Neural cell (in vitro differentiated cells): ENCODE measurements at regions not wholly inside any gene's neighbourhood (a gene's known extent, or its start where the extent isn't known, plus 50 kb on each side); places are given as distances from the start of the nearest gene placed in this dataset.
"Not testable (repeated sequence)": the region's sequence is repeated elsewhere in the genome, so short reads cannot be mapped to it uniquely, and the experiment has no call there.

Experiments used
- H2AFZ ChIP-seq: fragments of 200-600, 300-800 bp; sonication (generic), shearing (Covaris generic); 2 replicates; pipeline ENCODE4 v1.6.0; 2014; ENCODE audit warnings: low read depth, mild to moderate bottlenecking, antibody characterized with exemption, low read length, moderate library complexity
- H3F3A ChIP-seq: fragments of 200-600 bp; shearing (Covaris generic); 2 replicates; pipeline ENCODE4 v1.6.1; 2016; ENCODE audit warnings: mild to moderate bottlenecking, moderate library complexity, mixed read lengths, antibody characterized with exemption, low read length; ENCODE audit not compliant: insufficient read depth, poor library complexity, severe bottlenecking
- H3K27ac ChIP-seq: fragments of 200-600, 300-800 bp; sonication (generic), shearing (Covaris generic); 2 replicates; pipeline ENCODE4 v1.5.1; 2014; ENCODE audit warnings: mild to moderate bottlenecking, low read length, moderate library complexity
- H3K27me3 ChIP-seq: fragments of 300-800, 200-600 bp; sonication (generic), shearing (Covaris generic); 2 replicates; pipeline ENCODE4 v1.6.0; 2014; ENCODE audit warnings: mild to moderate bottlenecking, low read depth, low read length, moderate library complexity; ENCODE audit not compliant: insufficient read depth
- H3K36me3 ChIP-seq: fragments of 300-800, 200-600 bp; sonication (generic), shearing (Covaris generic); 2 replicates; pipeline ENCODE4 v1.5.1; 2014; ENCODE audit warnings: mild to moderate bottlenecking, antibody characterized with exemption, low read length, moderate library complexity; ENCODE audit not compliant: insufficient read depth
- H3K4me2 ChIP-seq: fragments of 300-800, 200-600 bp; sonication (generic), shearing (Covaris generic); 2 replicates; pipeline ENCODE4 v1.6.0; 2014; ENCODE audit warnings: mild to moderate bottlenecking, low read length
- H3K4me3 ChIP-seq: fragments of 300-800, 200-600 bp; sonication (generic), shearing (Covaris generic); 2 replicates; pipeline ENCODE4 v1.5.1; 2014; ENCODE audit warnings: mild to moderate bottlenecking, low read length, moderate library complexity
- H3K79me2 ChIP-seq: fragments of 200-600 bp; shearing (Covaris generic); replicated peaks from 2 replicates; pipeline ENCODE4 v1.6.0; 2014; ENCODE audit warnings: mild to moderate bottlenecking, low read length, moderate library complexity; ENCODE audit not compliant: insufficient read depth
- H3K9ac ChIP-seq: fragments of 300-800, 200-600 bp; sonication (generic), shearing (Covaris generic); 2 replicates; pipeline ENCODE4 v1.6.1; 2016; ENCODE audit warnings: mild to moderate bottlenecking, low read length, mixed read lengths
- H3K9me2 ChIP-seq: fragments of 200-600 bp; shearing (Covaris generic); 2 replicates; pipeline ENCODE4 v1.6.1; 2016; ENCODE audit warnings: mild to moderate bottlenecking, low read length, mixed read lengths; ENCODE audit not compliant: insufficient read depth
- H3K9me3 ChIP-seq: fragments of 200-600, 300-800 bp; sonication (generic), shearing (Covaris generic); 2 replicates; pipeline ENCODE4 v1.6.1; 2016; ENCODE audit warnings: mild to moderate bottlenecking, mixed run types, low read length, moderate library complexity, mixed read lengths
- H4K20me1 ChIP-seq: fragments of 200-600 bp; shearing (Covaris generic); 2 replicates; pipeline ENCODE4 v1.6.1; 2016; ENCODE audit warnings: mild to moderate bottlenecking, mixed run types; ENCODE audit not compliant: insufficient read depth
- EP300 ChIP-seq: fragments of 450-650 bp; conservative IDR thresholded peaks from 2 replicates; pipeline ENCODE4 v1.6.1; 2014; ENCODE audit warnings: antibody characterized with exemption, mild to moderate bottlenecking, moderate library complexity; ENCODE audit not compliant: poor library complexity, severe bottlenecking
- EZH2 ChIP-seq: fragments of 200-600, 300-800 bp; shearing (Covaris generic), sonication (generic); IDR thresholded peaks from 2 replicates; pipeline ENCODE4 v1.6.1; 2014; ENCODE audit warnings: antibody characterized with exemption, low read length, borderline replicate concordance, mild to moderate bottlenecking; ENCODE audit not compliant: insufficient read depth, poor library complexity, severe bottlenecking
- MXI1 ChIP-seq: fragments of 450-650 bp; conservative IDR thresholded peaks from 2 replicates; pipeline ENCODE4 v1.6.1; 2014; ENCODE audit warnings: antibody characterized with exemption, mild to moderate bottlenecking; ENCODE audit not compliant: poor library complexity, severe bottlenecking
- POLR2AphosphoS5 ChIP-seq: IDR thresholded peaks from 2 replicates; pipeline ENCODE4 v1.6.1; 2012
- RAD21 ChIP-seq: fragments of 450-650 bp; conservative IDR thresholded peaks from 2 replicates; pipeline ENCODE4 v1.6.1; 2014; ENCODE audit warnings: antibody characterized with exemption, mild to moderate bottlenecking, moderate library complexity
- REST ChIP-seq: IDR thresholded peaks from 2 replicates; pipeline ENCODE4 v1.6.1; 2012; ENCODE audit warnings: borderline replicate concordance
- SMC3 ChIP-seq: fragments of 450-650 bp; conservative IDR thresholded peaks from 2 replicates; pipeline ENCODE4 v1.6.1; 2014; ENCODE audit warnings: antibody characterized with exemption, mild to moderate bottlenecking, moderate library complexity; ENCODE audit not compliant: poor library complexity
- TAF1 ChIP-seq: IDR thresholded peaks from 2 replicates; pipeline ENCODE4 v1.6.1; 2012; ENCODE audit warnings: low read depth
- TF ChIP-seq, protein P1 (sequence below): fragments of 450-650 bp; IDR thresholded peaks from 2 replicates; pipeline ENCODE4 v1.5.1; 2014; ENCODE audit warnings: antibody characterized with exemption, mild to moderate bottlenecking, moderate library complexity; ENCODE audit not compliant: poor library complexity, severe bottlenecking

DNA sequence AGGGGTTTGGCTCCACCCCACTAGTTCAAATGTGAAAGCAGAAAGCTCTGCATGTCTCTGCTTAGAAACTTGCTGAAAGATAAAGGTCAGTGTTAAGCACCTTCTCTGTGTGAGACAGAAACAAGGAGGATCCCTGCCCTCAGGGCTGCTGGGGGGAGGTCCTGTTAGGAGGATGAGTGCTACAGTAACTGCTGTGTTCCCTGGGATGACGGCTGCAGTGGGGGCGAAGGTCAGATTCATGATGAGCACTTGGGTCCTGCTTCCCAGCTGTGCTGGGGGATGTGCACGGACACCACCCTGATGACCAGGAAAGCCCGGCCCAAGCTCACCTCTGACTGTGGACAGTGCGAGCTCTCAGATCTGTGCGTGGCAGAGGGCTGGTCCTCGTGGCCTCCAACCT, 252.6 kb downstream of the DLL1 start:
- Histone ChIP-seq H3K9me3 (no peaks in the 10 kb centered on the region), H4K20me1 (no peaks in the 10 kb centered on the region), H3K27me3 (no peaks in the 10 kb centered on the region), H3K36me3 (no peaks in the 10 kb centered on the region), H3K9ac (no peak overlapping the region), H3F3A (no peaks in the 10 kb centered on the region), H3K27ac (no peak overlapping the region), H3K4me3 (no peak overlapping the region), H2AFZ (no peak overlapping the region), H3K4me2 (no peak overlapping the region), H3K79me2 (no peaks in the 10 kb centered on the region), H3K9me2 (no peaks in the 10 kb centered on the region)
- TF ChIP-seq EZH2 (no peak), TAF1 (no peak), MXI1 (no peak), EP300 (no peak)

GRCh38 chr6:170037541-170038250, 253.2 kb downstream of the DLL1 start:
- no peaks in the 10 kb centered on the region for H3K27me3 ChIP-seq
- no peaks in the 10 kb centered on the region for H3K9me2 ChIP-seq
- H3K4me3 ChIP-seq: no peak overlapping the region
- no peak overlapping the region for H3K4me2 ChIP-seq
- TF ChIP-seq POLR2AphosphoS5 (no peak), REST (no peak), RAD21 (no peak), EZH2 (no peak)
- no peak overlapping the region for H2AFZ ChIP-seq
- H3K36me3 ChIP-seq: no peaks in the 10 kb centered on the region
- no peak overlapping the region for H3K27ac ChIP-seq
- H4K20me1 ChIP-seq: no peaks in the 10 kb centered on the region
- H3F3A ChIP-seq: no peaks in the 10 kb centered on the region
- no peaks in the 10 kb centered on the region for H3K9me3 ChIP-seq
- no peak overlapping the region for H3K9ac ChIP-seq
- H3K79me2 ChIP-seq: no peaks in the 10 kb centered on the region

GRCh38 chr6:170036916-170037315, 254.0 kb downstream of the DLL1 start:
- H3K4me3 ChIP-seq: no peak overlapping the region
- no peak overlapping the region for H2AFZ ChIP-seq
- H3K4me2 ChIP-seq: no peak overlapping the region
- TF ChIP-seq SMC3 (no peak), EZH2 (no peak), POLR2AphosphoS5 (no peak), TAF1 (no peak), REST (no peak), MXI1 (no peak)
- TF ChIP-seq, protein P1, sequence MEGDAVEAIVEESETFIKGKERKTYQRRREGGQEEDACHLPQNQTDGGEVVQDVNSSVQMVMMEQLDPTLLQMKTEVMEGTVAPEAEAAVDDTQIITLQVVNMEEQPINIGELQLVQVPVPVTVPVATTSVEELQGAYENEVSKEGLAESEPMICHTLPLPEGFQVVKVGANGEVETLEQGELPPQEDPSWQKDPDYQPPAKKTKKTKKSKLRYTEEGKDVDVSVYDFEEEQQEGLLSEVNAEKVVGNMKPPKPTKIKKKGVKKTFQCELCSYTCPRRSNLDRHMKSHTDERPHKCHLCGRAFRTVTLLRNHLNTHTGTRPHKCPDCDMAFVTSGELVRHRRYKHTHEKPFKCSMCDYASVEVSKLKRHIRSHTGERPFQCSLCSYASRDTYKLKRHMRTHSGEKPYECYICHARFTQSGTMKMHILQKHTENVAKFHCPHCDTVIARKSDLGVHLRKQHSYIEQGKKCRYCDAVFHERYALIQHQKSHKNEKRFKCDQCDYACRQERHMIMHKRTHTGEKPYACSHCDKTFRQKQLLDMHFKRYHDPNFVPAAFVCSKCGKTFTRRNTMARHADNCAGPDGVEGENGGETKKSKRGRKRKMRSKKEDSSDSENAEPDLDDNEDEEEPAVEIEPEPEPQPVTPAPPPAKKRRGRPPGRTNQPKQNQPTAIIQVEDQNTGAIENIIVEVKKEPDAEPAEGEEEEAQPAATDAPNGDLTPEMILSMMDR: no peak
- no peaks in the 10 kb centered on the region for H3K27me3 ChIP-seq
- H3K27ac ChIP-seq: no peak overlapping the region
- no peaks in the 10 kb centered on the region for H3K36me3 ChIP-seq
- H3K79me2 ChIP-seq: no peaks in the 10 kb centered on the region
- no peaks in the 10 kb centered on the region for H3K9me2 ChIP-seq
- H3K9ac ChIP-seq: no peak overlapping the region
- H3K9me3 ChIP-seq: no peaks in the 10 kb centered on the region
- no peaks in the 10 kb centered on the region for H3F3A ChIP-seq
- H4K20me1 ChIP-seq: no peaks in the 10 kb centered on the region

- not testable (repeated sequence) for H3F3A ChIP-seq, H3K9me3 ChIP-seq, H3K36me3 ChIP-seq, H3K27me3 ChIP-seq, H3K9ac ChIP-seq, H3K4me2 ChIP-seq, H3K79me2 ChIP-seq, H4K20me1 ChIP-seq, H3K27ac ChIP-seq, H3K4me3 ChIP-seq, H3K9me2 ChIP-seq, H2AFZ ChIP-seq
These were observed 254.5 kb downstream of the DLL1 start for GRCh38 chr6:170036367-170036766.
